HCT116 (cell line): ENCODE measurements at regions not wholly inside any gene's neighbourhood (a gene's known extent, or its start where the extent isn't known, plus 50 kb on each side); places are given as distances from the start of the nearest gene placed in this dataset.

Source experiments
- ATAC-seq: fragments of 200-7000 bp; cut with Tn5 transposase; 2 replicates; pipeline ENCODE4 v1.9.1; 2020; ENCODE audit warnings: mild to moderate bottlenecking, moderate library complexity
- BruUV-seq: library from RNA; stranded (reverse); fragments of 400-500 nt; replicated peaks from 2 replicates; lab custom pipeline; 2021; lab: Mats Ljungman, UMichigan
- CTCF ChIA-PET: fragments of 300-600 bp; sonication (Branson Sonifier 250); formaldehyde crosslinking; loops from one replicate; lab custom pipeline; 2021; ENCODE audit warnings: antibody characterized with exemption; lab: Charles Lee
- POLR2A ChIA-PET: fragments of 300-600, 350-600 bp; sonication (Branson Sonifier 250); formaldehyde crosslinking; loops from one replicate; lab custom pipeline; 2021; ENCODE audit warnings: antibody characterized with exemption; lab: Charles Lee
- RAD21 ChIA-PET, 2 experiments: fragments of 300-600 bp; sonication (Branson Sonifier 250); formaldehyde crosslinking; loops; one replicate each; lab custom pipeline; 2023; ENCODE audit warnings: low total read pairs in 2 of 2; ENCODE audit not compliant: uncharacterized antibody in 2 of 2, unreplicated experiment in 2 of 2, low non-redundant PET in 1 of 2; lab: Charles Lee
- DNase-seq: peaks from one replicate; pipeline ENCODE4 v3.0.0-alpha.2; 2010; ENCODE audit warnings: low read depth, low spot score
- H2AFZ ChIP-seq: fragments of 200-600 bp; shearing (Covaris generic), sonication (generic); 2 replicates; pipeline ENCODE4 v1.6.1; 2017; ENCODE audit warnings: low read depth, mixed run types, mixed read lengths, antibody characterized with exemption, low read length; ENCODE audit not compliant: poor library complexity, severe bottlenecking
- H3K27ac ChIP-seq: 2 replicates; pipeline ENCODE4 v1.5.1; 2012; ENCODE audit warnings: low read depth, low read length
- H3K27me3 ChIP-seq: fragments of 200-600 bp; sonication (generic); 2 replicates; pipeline ENCODE4 v1.6.1; 2016; ENCODE audit warnings: mixed run types, low read length, mixed read lengths; ENCODE audit not compliant: insufficient read depth
- H3K36me3 ChIP-seq, 2 experiments: fragments of 200-500 bp in 1 of 2; fragments of 200-600 bp in 1 of 2; sonication (Bioruptor generic) in 1 of 2; sonication (generic) in 1 of 2; 2 replicates each; pipeline versions ENCODE4 v1.5.1 to v1.6.1; 2014 to 2016; ENCODE audit warnings: low read length in 2 of 2, inconsistent platforms in 1 of 2, mixed read lengths in 1 of 2, mixed run types in 1 of 2; ENCODE audit not compliant: insufficient read depth in 2 of 2, control insufficient read depth in 1 of 2
- H3K4me1 ChIP-seq, 2 experiments: fragments of 200-600 bp in 1 of 2; sonication (generic) in 1 of 2; 2 replicates each; pipeline versions ENCODE4 v1.5.1 to v1.6.1; 2012 to 2017; ENCODE audit warnings: low read length in 2 of 2, inconsistent platforms in 1 of 2, mild to moderate bottlenecking in 1 of 2, mixed read lengths in 1 of 2, mixed run types in 1 of 2, moderate library complexity in 1 of 2; ENCODE audit not compliant: insufficient read depth in 2 of 2, control insufficient read depth in 1 of 2
- H3K4me2 ChIP-seq: fragments of 200-600 bp; sonication (generic); 2 replicates; pipeline ENCODE4 v1.6.1; 2017; ENCODE audit warnings: mixed run types, low read length, mixed read lengths
- H3K4me3 ChIP-seq, 2 experiments: fragments of 200-600 bp in 1 of 2; sonication (generic) in 1 of 2; replicated peaks in 1 of 2; 2 replicates each; pipeline ENCODE4 v1.5.1; 2011 to 2016; ENCODE audit warnings: low read length in 2 of 2, control low read depth in 1 of 2, low read depth in 1 of 2, mild to moderate bottlenecking in 1 of 2, mixed read lengths in 1 of 2, mixed run types in 1 of 2
- H3K79me2 ChIP-seq: fragments of 200-600 bp; sonication (generic); 2 replicates; pipeline ENCODE4 v1.6.1; 2017; ENCODE audit warnings: mild to moderate bottlenecking, mixed run types, low read length, moderate library complexity, mixed read lengths; ENCODE audit not compliant: insufficient read depth
- H3K9ac ChIP-seq: fragments of 200-600 bp; sonication (generic); 2 replicates; pipeline ENCODE4 v1.6.1; 2016; ENCODE audit warnings: low read length, mixed read lengths
- H3K9me2 ChIP-seq: fragments of 200-600 bp; sonication (generic), shearing (Covaris generic); 2 replicates; pipeline ENCODE4 v1.6.1; 2017; ENCODE audit warnings: mixed run types, mild to moderate bottlenecking, moderate library complexity; ENCODE audit not compliant: insufficient read depth
- H3K9me3 ChIP-seq, 2 experiments: fragments of 200-500 bp in 1 of 2; fragments of 200-600 bp in 1 of 2; sonication (Bioruptor generic) in 1 of 2; sonication (generic) in 1 of 2; 2 replicates each; pipeline ENCODE4 v1.6.1; 2014 to 2017; ENCODE audit warnings: low read length in 2 of 2, mixed read lengths in 2 of 2, inconsistent platforms in 1 of 2, low read depth in 1 of 2, mild to moderate bottlenecking in 1 of 2, mixed run types in 1 of 2, moderate library complexity in 1 of 2; ENCODE audit not compliant: control insufficient read depth in 1 of 2, insufficient read depth in 1 of 2
- H4K20me1 ChIP-seq: fragments of 200-600 bp; sonication (generic), shearing (Covaris generic); 2 replicates; pipeline ENCODE4 v1.6.1; 2017; ENCODE audit warnings: mixed run types, mild to moderate bottlenecking, moderate library complexity; ENCODE audit not compliant: insufficient read depth
- CBX3 ChIP-seq: IDR thresholded peaks from 2 replicates; pipeline ENCODE4 v1.6.1; 2012; ENCODE audit warnings: low read depth
- CEBPB ChIP-seq: IDR thresholded peaks from 2 replicates; pipeline ENCODE4 v1.6.1; 2012; ENCODE audit warnings: low read depth
- CTCF ChIP-seq, 3 experiments: fragments of 200-600 bp in 1 of 3; sonication (generic) in 1 of 3; IDR thresholded peaks in 2 of 3; conservative IDR thresholded peaks in 1 of 3; 2 replicates each; pipeline ENCODE4 v1.5.1; 2012 to 2017; ENCODE audit warnings: low read depth in 2 of 3, low read length in 2 of 3, antibody characterized with exemption in 1 of 3, borderline replicate concordance in 1 of 3, control low read depth in 1 of 3, mild to moderate bottlenecking in 1 of 3, mixed read lengths in 1 of 3, mixed run types in 1 of 3, moderate library complexity in 1 of 3; ENCODE audit not compliant: insufficient read depth in 1 of 3
- EGR1 ChIP-seq: IDR thresholded peaks from 2 replicates; pipeline ENCODE4 v1.6.1; 2012; ENCODE audit warnings: low read depth
- ELF1 ChIP-seq: IDR thresholded peaks from 2 replicates; pipeline ENCODE4 v1.6.1; 2012; ENCODE audit warnings: low read depth, borderline replicate concordance
- EZH2 ChIP-seq: fragments of 200-600 bp; sonication (generic); IDR thresholded peaks from 2 replicates; pipeline ENCODE4 v1.6.1; 2017; ENCODE audit warnings: antibody characterized with exemption, mixed run types
- MAX ChIP-seq: IDR thresholded peaks from 2 replicates; pipeline ENCODE4 v1.6.1; 2012
- POLR2A ChIP-seq: IDR thresholded peaks from 2 replicates; pipeline ENCODE4 v1.7.0; 2011; ENCODE audit warnings: borderline replicate concordance; ENCODE audit not compliant: insufficient read depth, insufficient read length; ENCODE audit errors: extremely low read depth
- SIN3A ChIP-seq: IDR thresholded peaks from 2 replicates; pipeline ENCODE4 v1.6.1; 2012; ENCODE audit warnings: low read depth
- YY1 ChIP-seq: IDR thresholded peaks from 2 replicates; pipeline ENCODE4 v1.6.1; 2011; ENCODE audit warnings: low read length, low read depth, moderate library complexity, mild to moderate bottlenecking; ENCODE audit not compliant: insufficient replicate concordance; ENCODE audit errors: extremely low read depth
- ZNF274 ChIP-seq: fragments of 200-500 bp; sonication (Bioruptor generic); IDR thresholded peaks from 2 replicates; pipeline ENCODE4 v1.6.1; 2014; ENCODE audit warnings: mild to moderate bottlenecking, low read depth, low read length, inconsistent platforms
- intact Hi-C: fragments of 100-400 bp; cut with micrococcal nuclease; formaldehyde crosslinking; loops from 2 replicates; pipeline ENCODE4 v1.10.0; 2022

GRCh38 chr10:2831509-2831908 is 235.8 kb upstream of the PFKP start:
- H3K4me1 ChIP-seq, result no peaks in the 10 kb centered on the region
- intact Hi-C loops, result no loop called here
- peaks cover 69% of the 10 kb centered on the region for H3K27me3 ChIP-seq
- no TSS peak for BruUV-seq
- H3K4me3 ChIP-seq, result no peak overlapping the region
- no peak overlapping the region for H2AFZ ChIP-seq
- H3K4me2 ChIP-seq, result no peak overlapping the region
- H3K9me3 ChIP-seq, result no peaks in the 10 kb centered on the region
- TF ChIP-seq ELF1, result no peak
- no peak for TF ChIP-seq SIN3A
- TF ChIP-seq CTCF (IDR thresholded peaks at IDR 0.05 in 2 of 3, conservative IDR thresholded peaks at IDR 0.05 in 1 of 3; ENCODE audit: borderline replicate concordance in 1 of 3, insufficient read depth in 1 of 3, low read depth in 2 of 3, low read length in 2 of 3), result no peak
- no peak for TF ChIP-seq ZNF274
- TF ChIP-seq EZH2, result no peak
- no peak for TF ChIP-seq EGR1
- no peak for TF ChIP-seq MAX
- TF ChIP-seq YY1, result no peak
- no peak for TF ChIP-seq POLR2A
- TF ChIP-seq CEBPB, result no peak
- TF ChIP-seq CBX3, result no peak
- CTCF ChIA-PET, result no interaction called here
- H3K36me3 ChIP-seq, result no peaks in the 10 kb centered on the region
- RAD21 ChIA-PET, result no interaction called here
- no peak overlapping the region for H3K27ac ChIP-seq
- no peak overlapping the region for H3K9ac ChIP-seq
- ATAC-seq, result no peak
- no peaks in the 10 kb centered on the region for H3K79me2 ChIP-seq
- no peak for DNase-seq
- no peaks in the 10 kb centered on the region for H3K9me2 ChIP-seq
- POLR2A ChIA-PET, result no interaction called here
- no peaks in the 10 kb centered on the region for H4K20me1 ChIP-seq
